ENCODE measurements at regions not wholly inside any gene's neighbourhood (a gene's known extent, or its start where the extent isn't known, plus 50 kb on each side); places are given as distances from the start of the nearest gene placed in this dataset.

DNA sequence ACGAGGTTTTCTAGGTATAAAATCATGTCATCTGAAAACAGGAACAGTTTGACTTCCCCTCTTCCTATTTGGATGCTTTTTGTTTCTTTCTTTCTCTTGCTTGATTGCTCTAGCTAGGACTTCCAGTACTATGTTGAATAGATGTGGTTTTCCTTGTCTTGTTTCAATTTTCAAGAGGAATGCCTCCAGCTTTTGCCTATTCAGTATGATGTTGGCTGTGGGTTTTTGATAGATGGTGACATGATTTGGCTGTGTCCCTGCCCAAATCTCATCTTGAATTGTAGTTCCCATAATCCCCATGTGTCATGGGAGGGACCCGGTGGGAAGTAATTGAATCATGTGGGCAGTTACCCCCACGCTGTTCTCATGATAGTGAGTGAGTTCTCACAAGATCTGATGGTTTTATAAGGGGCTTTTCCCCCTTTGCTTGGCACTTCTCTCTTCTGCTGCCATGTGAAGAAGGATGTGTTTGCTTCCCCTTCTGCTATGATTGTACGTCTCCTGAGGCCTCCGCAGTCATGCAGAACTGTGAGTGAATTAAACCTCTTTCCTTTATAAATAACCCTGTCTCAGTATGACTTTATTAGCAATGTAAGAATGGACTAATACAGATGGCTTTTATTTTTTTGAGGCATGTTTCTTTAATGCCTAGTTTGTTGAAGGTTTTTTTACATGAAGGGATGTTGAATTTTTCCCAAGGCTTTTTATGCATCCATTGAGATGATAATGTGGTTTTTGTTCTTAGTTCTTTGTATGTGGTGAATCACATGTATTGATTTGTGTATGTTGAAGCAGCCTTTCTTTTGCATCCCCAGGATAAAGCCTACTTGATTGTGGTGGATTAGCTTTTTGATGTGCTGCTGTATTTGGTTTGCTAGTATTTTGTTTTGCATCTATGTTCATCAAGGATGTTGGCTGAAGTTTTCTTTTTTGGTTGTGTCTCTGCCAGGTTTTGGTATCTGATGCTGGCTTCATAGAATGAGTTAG, 239.1 kb downstream of the THBS2 start:
- H3K36me3 ChIP-seq, result no peaks in the 10 kb centered on the region
- no peak for ATAC-seq
- no peak overlapping the region for H3K4me3 ChIP-seq
- peak overlapping the region in 2 of 4 donors; percentile 14 to 43 for H3K27ac ChIP-seq
- no peaks in the 10 kb centered on the region for H3K27me3 ChIP-seq
- peaks cover 0 to 20% (median 0%) of the 10 kb centered on the region in 3 donors for H3K9me3 ChIP-seq
- WGBS, 2 donors (ENCODE audit: low coverage in 1 of 2), result 52 to 67% methylated on average over 3 to 5 of the region's 5 CpGs
- H3K4me1 ChIP-seq, result peaks cover 0 to 6% (median 0%) of the 10 kb centered on the region in 3 donors
- peak; percentile 45 for TF ChIP-seq POLR2AphosphoS5 (IDR thresholded peaks at IDR 0.05)
- TF ChIP-seq, protein P1, sequence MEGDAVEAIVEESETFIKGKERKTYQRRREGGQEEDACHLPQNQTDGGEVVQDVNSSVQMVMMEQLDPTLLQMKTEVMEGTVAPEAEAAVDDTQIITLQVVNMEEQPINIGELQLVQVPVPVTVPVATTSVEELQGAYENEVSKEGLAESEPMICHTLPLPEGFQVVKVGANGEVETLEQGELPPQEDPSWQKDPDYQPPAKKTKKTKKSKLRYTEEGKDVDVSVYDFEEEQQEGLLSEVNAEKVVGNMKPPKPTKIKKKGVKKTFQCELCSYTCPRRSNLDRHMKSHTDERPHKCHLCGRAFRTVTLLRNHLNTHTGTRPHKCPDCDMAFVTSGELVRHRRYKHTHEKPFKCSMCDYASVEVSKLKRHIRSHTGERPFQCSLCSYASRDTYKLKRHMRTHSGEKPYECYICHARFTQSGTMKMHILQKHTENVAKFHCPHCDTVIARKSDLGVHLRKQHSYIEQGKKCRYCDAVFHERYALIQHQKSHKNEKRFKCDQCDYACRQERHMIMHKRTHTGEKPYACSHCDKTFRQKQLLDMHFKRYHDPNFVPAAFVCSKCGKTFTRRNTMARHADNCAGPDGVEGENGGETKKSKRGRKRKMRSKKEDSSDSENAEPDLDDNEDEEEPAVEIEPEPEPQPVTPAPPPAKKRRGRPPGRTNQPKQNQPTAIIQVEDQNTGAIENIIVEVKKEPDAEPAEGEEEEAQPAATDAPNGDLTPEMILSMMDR (IDR thresholded peaks at IDR 0.05), result no peak

DNA sequence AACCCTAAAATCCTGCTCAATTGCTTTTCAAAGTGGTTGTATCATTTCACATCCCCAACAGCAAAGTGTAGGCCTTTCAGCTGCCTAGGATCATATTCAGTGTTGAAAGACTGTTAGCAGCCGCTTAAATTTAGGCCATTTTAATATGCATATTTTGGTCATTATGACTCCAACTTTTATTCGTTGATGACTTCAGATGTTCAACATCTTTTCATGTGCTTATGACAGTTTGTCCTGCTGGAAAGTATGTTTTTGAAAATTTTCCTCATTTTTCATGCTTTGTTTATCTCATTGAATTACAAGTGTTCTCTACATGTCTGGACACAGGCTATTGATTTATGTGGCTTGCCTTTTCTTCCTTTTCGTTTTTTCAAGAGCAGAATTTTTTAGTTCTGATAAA, 244.0 kb downstream of the THBS2 start:
- H3K27ac ChIP-seq, result peak overlapping the region in 1 of 4 donors; percentile 29
- H3K27me3 ChIP-seq, result no peaks in the 10 kb centered on the region
- WGBS, 2 donors (ENCODE audit: low coverage in 1 of 2), result 39 to 62% methylated on average over 2 to 3 of the region's 3 CpGs
- no peak overlapping the region for H3K4me3 ChIP-seq
- peaks cover 0 to 4% (median 0%) of the 10 kb centered on the region in 3 donors for H3K4me1 ChIP-seq
- ATAC-seq, result peak; percentile 57
- peak; percentile 54 for TF ChIP-seq POLR2AphosphoS5 (IDR thresholded peaks at IDR 0.05)
- TF ChIP-seq POLR2A (IDR thresholded peaks at IDR 0.05), result no peak
- no peak for TF ChIP-seq EP300 (IDR thresholded peaks at IDR 0.05)
- TF ChIP-seq, protein P1 (IDR thresholded peaks at IDR 0.05), result no peak
- H3K36me3 ChIP-seq, result no peaks in the 10 kb centered on the region
- H3K9me3 ChIP-seq, result no peaks in the 10 kb centered on the region

DNA sequence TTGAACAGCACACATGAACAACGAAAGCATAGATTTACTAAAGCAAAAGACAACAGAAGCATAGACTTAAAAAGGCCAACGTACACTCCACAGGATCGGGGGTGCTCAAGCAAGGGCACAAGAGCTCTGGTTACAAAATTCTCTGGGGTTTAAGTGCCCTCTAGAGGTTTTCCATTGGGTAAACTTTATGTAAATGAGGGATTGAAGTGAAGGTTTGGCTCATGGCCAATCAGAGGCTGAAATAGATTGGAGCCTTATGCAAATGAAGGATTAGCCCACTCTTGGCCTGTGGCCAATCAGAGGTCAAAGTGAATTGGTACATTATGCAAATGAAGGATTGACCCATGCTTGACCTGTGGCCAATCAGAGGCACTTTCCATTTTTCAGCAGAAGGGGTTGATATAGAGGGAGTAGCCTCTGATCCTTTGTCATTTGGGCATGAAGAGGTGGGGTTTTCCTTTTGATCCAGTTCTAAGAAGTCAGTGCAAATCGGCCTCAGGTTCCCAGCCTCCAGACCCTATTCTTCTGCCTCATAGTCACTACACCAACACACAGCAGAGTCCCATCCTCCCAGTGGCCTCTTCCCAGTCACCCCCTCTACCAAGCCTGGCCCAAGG, 244.9 kb downstream of the THBS2 start:
- Histone ChIP-seq H3K27me3 (no peaks in the 10 kb centered on the region), H3K9me3 (no peaks in the 10 kb centered on the region), H3K27ac (peak overlapping the region in 1 of 4 donors; percentile 29), H3K4me3 (no peak overlapping the region), H3K4me1 (peaks cover 0 to 4% (median 0%) of the 10 kb centered on the region in 3 donors), H3K36me3 (no peaks in the 10 kb centered on the region)
- WGBS, 2 donors (ENCODE audit: low coverage in 1 of 2), result 70 to 89% methylated on average over 3 to 4 of the region's 4 CpGs
- TF ChIP-seq POLR2AphosphoS5 (IDR thresholded peaks at IDR 0.05) (no peak), POLR2A (IDR thresholded peaks at IDR 0.05) (no peak), EP300 (IDR thresholded peaks at IDR 0.05) (no peak)
- TF ChIP-seq, protein P1 (IDR thresholded peaks at IDR 0.05), result no peak
- no peak for ATAC-seq

DNA sequence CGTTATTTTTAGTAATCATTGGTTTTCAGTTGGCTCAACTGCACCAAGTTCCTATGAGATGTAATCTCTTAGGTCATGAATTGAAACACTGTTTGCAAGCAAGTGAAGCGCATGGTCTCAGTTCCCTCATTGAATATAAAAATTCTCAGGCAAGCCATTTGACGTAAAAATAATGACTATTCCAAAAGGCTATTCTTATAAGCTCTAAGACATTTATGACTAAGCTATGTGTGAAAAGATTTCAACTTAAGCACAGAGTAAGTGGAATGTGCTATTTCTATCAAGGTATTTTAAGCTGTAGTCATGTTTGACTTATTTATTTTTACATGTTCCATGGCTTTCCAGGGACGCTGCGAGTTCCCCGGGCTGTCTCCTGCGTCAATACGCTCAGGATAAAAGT, 248.5 kb downstream of the THBS2 start:
- no peak for ATAC-seq
- Histone ChIP-seq H3K27ac (no peak overlapping the region), H3K36me3 (no peaks in the 10 kb centered on the region), H3K9me3 (no peaks in the 10 kb centered on the region), H3K4me1 (peaks cover 0 to 4% (median 0%) of the 10 kb centered on the region in 3 donors), H3K27me3 (no peaks in the 10 kb centered on the region), H3K4me3 (no peak overlapping the region)
- 49 to 64% methylated on average over 7 to 8 of the region's 8 CpGs for WGBS, 2 donors (ENCODE audit: low coverage in 1 of 2)
- no peak for TF ChIP-seq POLR2AphosphoS5 (IDR thresholded peaks at IDR 0.05)

DNA sequence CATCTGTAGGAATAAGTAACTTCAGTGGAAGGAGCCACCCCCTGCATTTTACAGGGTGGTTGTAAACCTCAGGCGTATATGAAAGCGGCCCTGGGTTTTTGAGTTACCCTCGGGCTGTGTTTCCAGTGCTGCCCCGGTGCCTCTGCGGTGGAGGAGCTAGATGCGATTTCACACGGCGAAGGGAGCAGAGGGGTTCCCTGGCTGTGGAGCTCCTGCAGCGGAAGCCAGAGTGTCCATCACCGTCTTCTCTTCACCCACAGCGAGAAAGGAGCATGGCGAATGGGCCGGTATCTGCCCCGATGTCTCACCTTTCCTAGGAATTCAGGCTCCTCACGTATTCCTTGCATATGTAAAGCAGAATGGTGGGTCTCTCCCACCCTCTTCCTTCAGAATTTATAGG, 253.6 kb downstream of the THBS2 start:
- Histone ChIP-seq H3K27ac (no peak overlapping the region), H3K4me1 (no peaks in the 10 kb centered on the region), H3K4me3 (no peak overlapping the region), H3K9me3 (no peaks in the 10 kb centered on the region), H3K36me3 (no peaks in the 10 kb centered on the region), H3K27me3 (no peaks in the 10 kb centered on the region)
- WGBS, 2 donors (ENCODE audit: low coverage in 1 of 2), result 92 to 93% methylated on average over 10 to 12 of the region's 15 CpGs
- no peak for ATAC-seq
- TF ChIP-seq, protein P1 (IDR thresholded peaks at IDR 0.05), result no peak
- no peak for TF ChIP-seq POLR2AphosphoS5 (IDR thresholded peaks at IDR 0.05)
- no peak for TF ChIP-seq POLR2A (IDR thresholded peaks at IDR 0.05)
- TF ChIP-seq EP300 (IDR thresholded peaks at IDR 0.05), result no peak

Data from gastroesophageal sphincter (tissue), 4 donors.